ENCODE measurements at regions not wholly inside any gene's neighbourhood (a gene's known extent, or its start where the extent isn't known, plus 50 kb on each side); places are given as distances from the start of the nearest gene placed in this dataset.

GRCh38 chr1:220386494-220387195 lies 114.4 kb upstream of the RAB3GAP2 start:
- Histone ChIP-seq H3K4me3 (ENCODE audit: low read length in 3 of 3) (no peak overlapping the region), H3K36me3 (ENCODE audit: control insufficient read depth in 3 of 3, insufficient read depth in 3 of 3, low read length in 3 of 3) (no peaks in the 10 kb centered on the region), H3K9ac (ENCODE audit: low read depth in 1 of 3, low read length in 3 of 3) (no peak overlapping the region), H3K27ac (ENCODE audit: low read depth, low read length) (no peak overlapping the region), H3K4me1 (ENCODE audit: control insufficient read depth in 3 of 3, insufficient read depth in 3 of 3, low read length in 3 of 3) (no peaks in the 10 kb centered on the region), H3K9me3 (ENCODE audit: control insufficient read depth in 3 of 3, low read length in 3 of 3) (no peaks in the 10 kb centered on the region), H3K27me3 (ENCODE audit: control insufficient read depth in 3 of 3, insufficient read depth in 3 of 3, low read length in 3 of 3) (no peaks in the 10 kb centered on the region)

- Histone ChIP-seq H3K9me3 (ENCODE audit: control insufficient read depth in 3 of 3, low read length in 3 of 3) (no peaks in the 10 kb centered on the region), H3K27me3 (ENCODE audit: control insufficient read depth in 3 of 3, insufficient read depth in 3 of 3, low read length in 3 of 3) (no peaks in the 10 kb centered on the region), H3K27ac (ENCODE audit: low read depth, low read length) (no peak overlapping the region), H3K36me3 (ENCODE audit: control insufficient read depth in 3 of 3, insufficient read depth in 3 of 3, low read length in 3 of 3) (no peaks in the 10 kb centered on the region), H3K9ac (ENCODE audit: low read depth in 1 of 3, low read length in 3 of 3) (no peak overlapping the region), H3K4me1 (ENCODE audit: control insufficient read depth in 3 of 3, insufficient read depth in 3 of 3, low read length in 3 of 3) (no peaks in the 10 kb centered on the region), H3K4me3 (ENCODE audit: low read length in 3 of 3) (no peak overlapping the region)
These were observed 112.9 kb upstream of the RAB3GAP2 start for GRCh38 chr1:220385158-220385557.

- Histone ChIP-seq H3K9me3 (ENCODE audit: control insufficient read depth in 3 of 3, low read length in 3 of 3) (no peaks in the 10 kb centered on the region), H3K4me3 (ENCODE audit: low read length in 3 of 3) (no peak overlapping the region), H3K27me3 (ENCODE audit: control insufficient read depth in 3 of 3, insufficient read depth in 3 of 3, low read length in 3 of 3) (no peaks in the 10 kb centered on the region), H3K9ac (ENCODE audit: low read depth in 1 of 3, low read length in 3 of 3) (no peak overlapping the region), H3K4me1 (ENCODE audit: control insufficient read depth in 3 of 3, insufficient read depth in 3 of 3, low read length in 3 of 3) (no peaks in the 10 kb centered on the region), H3K27ac (ENCODE audit: low read depth, low read length) (no peak overlapping the region), H3K36me3 (ENCODE audit: control insufficient read depth in 3 of 3, insufficient read depth in 3 of 3, low read length in 3 of 3) (no peaks in the 10 kb centered on the region)
These were observed 110.7 kb upstream of the RAB3GAP2 start for GRCh38 chr1:220382994-220383393.

GRCh38 chr1:220380885-220381284 lies 108.6 kb upstream of the RAB3GAP2 start:
- no peak overlapping the region for H3K9ac ChIP-seq (ENCODE audit: low read depth in 1 of 3, low read length in 3 of 3)
- H3K4me1 ChIP-seq (ENCODE audit: control insufficient read depth in 3 of 3, insufficient read depth in 3 of 3, low read length in 3 of 3) = no peaks in the 10 kb centered on the region
- H3K27ac ChIP-seq (ENCODE audit: low read depth, low read length) = no peak overlapping the region
- no peaks in the 10 kb centered on the region for H3K9me3 ChIP-seq (ENCODE audit: control insufficient read depth in 3 of 3, low read length in 3 of 3)
- no peak overlapping the region for H3K4me3 ChIP-seq (ENCODE audit: low read length in 3 of 3)
- no peaks in the 10 kb centered on the region for H3K27me3 ChIP-seq (ENCODE audit: control insufficient read depth in 3 of 3, insufficient read depth in 3 of 3, low read length in 3 of 3)
- no peaks in the 10 kb centered on the region for H3K36me3 ChIP-seq (ENCODE audit: control insufficient read depth in 3 of 3, insufficient read depth in 3 of 3, low read length in 3 of 3)

- H3K27ac ChIP-seq (ENCODE audit: low read depth, low read length) = no peak overlapping the region
- H3K9ac ChIP-seq (ENCODE audit: low read depth in 1 of 3, low read length in 3 of 3) = no peak overlapping the region
- H3K9me3 ChIP-seq (ENCODE audit: control insufficient read depth in 3 of 3, low read length in 3 of 3) = no peaks in the 10 kb centered on the region
- no peaks in the 10 kb centered on the region for H3K4me1 ChIP-seq (ENCODE audit: control insufficient read depth in 3 of 3, insufficient read depth in 3 of 3, low read length in 3 of 3)
- no peaks in the 10 kb centered on the region for H3K27me3 ChIP-seq (ENCODE audit: control insufficient read depth in 3 of 3, insufficient read depth in 3 of 3, low read length in 3 of 3)
- H3K4me3 ChIP-seq (ENCODE audit: low read length in 3 of 3) = no peak overlapping the region
- no peaks in the 10 kb centered on the region for H3K36me3 ChIP-seq (ENCODE audit: control insufficient read depth in 3 of 3, insufficient read depth in 3 of 3, low read length in 3 of 3)
These were observed 106.5 kb upstream of the RAB3GAP2 start for GRCh38 chr1:220378571-220379302.

- no peaks in the 10 kb centered on the region for H3K27me3 ChIP-seq (ENCODE audit: control insufficient read depth in 3 of 3, insufficient read depth in 3 of 3, low read length in 3 of 3)
- no peak overlapping the region for H3K4me3 ChIP-seq (ENCODE audit: low read length in 3 of 3)
- no peaks in the 10 kb centered on the region for H3K9me3 ChIP-seq (ENCODE audit: control insufficient read depth in 3 of 3, low read length in 3 of 3)
- H3K27ac ChIP-seq (ENCODE audit: low read depth, low read length) = no peak overlapping the region
- H3K9ac ChIP-seq (ENCODE audit: low read depth in 1 of 3, low read length in 3 of 3) = no peak overlapping the region
- H3K36me3 ChIP-seq (ENCODE audit: control insufficient read depth in 3 of 3, insufficient read depth in 3 of 3, low read length in 3 of 3) = no peaks in the 10 kb centered on the region
- peaks cover 2 to 7% (median 5%) of the 10 kb centered on the region in 3 donors for H3K4me1 ChIP-seq (ENCODE audit: control insufficient read depth in 3 of 3, insufficient read depth in 3 of 3, low read length in 3 of 3)
These were observed 103.5 kb upstream of the RAB3GAP2 start for GRCh38 chr1:220375715-220376114.

- Histone ChIP-seq H3K36me3 (ENCODE audit: control insufficient read depth in 3 of 3, insufficient read depth in 3 of 3, low read length in 3 of 3) (no peaks in the 10 kb centered on the region), H3K4me1 (ENCODE audit: control insufficient read depth in 3 of 3, insufficient read depth in 3 of 3, low read length in 3 of 3) (peaks cover 13 to 18% (median 16%) of the 10 kb centered on the region in 3 donors), H3K9me3 (ENCODE audit: control insufficient read depth in 3 of 3, low read length in 3 of 3) (no peaks in the 10 kb centered on the region), H3K27ac (ENCODE audit: low read depth, low read length) (no peak overlapping the region), H3K27me3 (ENCODE audit: control insufficient read depth in 3 of 3, insufficient read depth in 3 of 3, low read length in 3 of 3) (no peaks in the 10 kb centered on the region), H3K9ac (ENCODE audit: low read depth in 1 of 3, low read length in 3 of 3) (no peak overlapping the region), H3K4me3 (ENCODE audit: low read length in 3 of 3) (no peak overlapping the region)
These were observed 102.2 kb upstream of the RAB3GAP2 start for GRCh38 chr1:220374449-220374848.

- Histone ChIP-seq H3K4me1 (ENCODE audit: control insufficient read depth in 3 of 3, insufficient read depth in 3 of 3, low read length in 3 of 3) (peaks cover 26 to 28% (median 27%) of the 10 kb centered on the region in 3 donors), H3K9ac (ENCODE audit: low read depth in 1 of 3, low read length in 3 of 3) (no peak overlapping the region), H3K36me3 (ENCODE audit: control insufficient read depth in 3 of 3, insufficient read depth in 3 of 3, low read length in 3 of 3) (no peaks in the 10 kb centered on the region), H3K9me3 (ENCODE audit: control insufficient read depth in 3 of 3, low read length in 3 of 3) (no peaks in the 10 kb centered on the region), H3K27me3 (ENCODE audit: control insufficient read depth in 3 of 3, insufficient read depth in 3 of 3, low read length in 3 of 3) (no peaks in the 10 kb centered on the region), H3K27ac (ENCODE audit: low read depth, low read length) (no peak overlapping the region), H3K4me3 (ENCODE audit: low read length in 3 of 3) (no peak overlapping the region)
These were observed 100.2 kb upstream of the RAB3GAP2 start for GRCh38 chr1:220372451-220372850.

- Histone ChIP-seq H3K27ac (ENCODE audit: low read depth, low read length) (no peak overlapping the region), H3K36me3 (ENCODE audit: control insufficient read depth in 3 of 3, insufficient read depth in 3 of 3, low read length in 3 of 3) (no peaks in the 10 kb centered on the region), H3K27me3 (ENCODE audit: control insufficient read depth in 3 of 3, insufficient read depth in 3 of 3, low read length in 3 of 3) (no peaks in the 10 kb centered on the region)
These were observed 99.1 kb upstream of the RAB3GAP2 start for GRCh38 chr1:220371324-220371723.

GRCh38 chr1:220370041-220370700 lies 97.9 kb upstream of the RAB3GAP2 start:
- Histone ChIP-seq H3K9me3 (ENCODE audit: control insufficient read depth in 3 of 3, low read length in 3 of 3) (no peaks in the 10 kb centered on the region), H3K4me1 (ENCODE audit: control insufficient read depth in 3 of 3, insufficient read depth in 3 of 3, low read length in 3 of 3) (peaks cover 26 to 28% (median 27%) of the 10 kb centered on the region in 3 donors), H3K4me3 (ENCODE audit: low read length in 3 of 3) (peak overlapping the region in 1 of 3 donors; percentile 14), H3K36me3 (ENCODE audit: control insufficient read depth in 3 of 3, insufficient read depth in 3 of 3, low read length in 3 of 3) (no peaks in the 10 kb centered on the region), H3K9ac (ENCODE audit: low read depth in 1 of 3, low read length in 3 of 3) (peak overlapping the region in 1 of 3 donors; percentile 18), H3K27ac (ENCODE audit: low read depth, low read length) (peak overlapping the region; percentile 57), H3K27me3 (ENCODE audit: control insufficient read depth in 3 of 3, insufficient read depth in 3 of 3, low read length in 3 of 3) (no peaks in the 10 kb centered on the region)

More at GRCh38 chr1:220371324-220371723, 99.1 kb upstream of the RAB3GAP2 start:
- H3K4me1 ChIP-seq (ENCODE audit: control insufficient read depth in 3 of 3, insufficient read depth in 3 of 3, low read length in 3 of 3) = peaks cover 26 to 28% (median 27%) of the 10 kb centered on the region in 3 donors
- no peak overlapping the region for H3K4me3 ChIP-seq (ENCODE audit: low read length in 3 of 3)
- no peak overlapping the region for H3K9ac ChIP-seq (ENCODE audit: low read depth in 1 of 3, low read length in 3 of 3)
- H3K9me3 ChIP-seq (ENCODE audit: control insufficient read depth in 3 of 3, low read length in 3 of 3) = no peaks in the 10 kb centered on the region

Data from skeletal muscle tissue (tissue), 3 donors.